ENCODE measurements at regions not wholly inside any gene's neighbourhood (a gene's known extent, or its start where the extent isn't known, plus 50 kb on each side); places are given as distances from the start of the nearest gene placed in this dataset.

DNA sequence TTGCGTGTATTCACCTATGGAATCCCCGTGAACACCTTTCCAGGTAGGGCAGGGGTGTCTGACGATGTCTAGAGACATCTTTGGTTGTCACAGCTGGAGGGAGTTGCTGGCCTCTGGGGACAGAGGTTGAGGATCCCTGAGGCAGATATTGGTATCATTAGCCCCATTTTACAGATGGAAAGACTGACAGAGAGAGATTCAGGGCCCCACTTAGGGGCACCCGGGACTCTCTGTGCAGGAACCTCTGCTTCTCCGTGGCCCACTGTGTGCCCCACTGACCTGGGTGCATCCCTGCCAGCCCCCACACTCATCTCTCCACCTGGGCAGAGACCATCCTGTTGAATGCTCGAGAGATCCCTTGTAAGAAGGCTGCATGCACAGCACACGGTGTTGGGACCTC is 111.2 kb downstream of the EDN3 start:
- Histone ChIP-seq H3K27ac (no peak overlapping the region), H3K4me2 (no peak overlapping the region), H3K79me2 (ENCODE audit: insufficient read depth, low read depth) (no peaks in the 10 kb centered on the region), H3K4me1 (ENCODE audit: low read depth, poor library complexity, severe bottlenecking) (no peaks in the 10 kb centered on the region), H3K27me3 (ENCODE audit: insufficient read depth, low read depth) (peaks cover 18% of the 10 kb centered on the region; the same call in 1 of the 2 replicates), H3K4me3 (IDR thresholded peaks at IDR 0.05; ENCODE audit: insufficient read depth, low read depth, low read length) (no peak overlapping the region), H4K20me1 (ENCODE audit: insufficient read depth) (no peaks in the 10 kb centered on the region), H2AFZ (ENCODE audit: low read depth) (no peak overlapping the region), H3K36me3 (ENCODE audit: insufficient read depth) (no peaks in the 10 kb centered on the region), H3K9ac (no peak overlapping the region)
- TF ChIP-seq, protein P1, sequence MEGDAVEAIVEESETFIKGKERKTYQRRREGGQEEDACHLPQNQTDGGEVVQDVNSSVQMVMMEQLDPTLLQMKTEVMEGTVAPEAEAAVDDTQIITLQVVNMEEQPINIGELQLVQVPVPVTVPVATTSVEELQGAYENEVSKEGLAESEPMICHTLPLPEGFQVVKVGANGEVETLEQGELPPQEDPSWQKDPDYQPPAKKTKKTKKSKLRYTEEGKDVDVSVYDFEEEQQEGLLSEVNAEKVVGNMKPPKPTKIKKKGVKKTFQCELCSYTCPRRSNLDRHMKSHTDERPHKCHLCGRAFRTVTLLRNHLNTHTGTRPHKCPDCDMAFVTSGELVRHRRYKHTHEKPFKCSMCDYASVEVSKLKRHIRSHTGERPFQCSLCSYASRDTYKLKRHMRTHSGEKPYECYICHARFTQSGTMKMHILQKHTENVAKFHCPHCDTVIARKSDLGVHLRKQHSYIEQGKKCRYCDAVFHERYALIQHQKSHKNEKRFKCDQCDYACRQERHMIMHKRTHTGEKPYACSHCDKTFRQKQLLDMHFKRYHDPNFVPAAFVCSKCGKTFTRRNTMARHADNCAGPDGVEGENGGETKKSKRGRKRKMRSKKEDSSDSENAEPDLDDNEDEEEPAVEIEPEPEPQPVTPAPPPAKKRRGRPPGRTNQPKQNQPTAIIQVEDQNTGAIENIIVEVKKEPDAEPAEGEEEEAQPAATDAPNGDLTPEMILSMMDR (conservative IDR thresholded peaks at IDR 0.05; ENCODE audit: low read depth, low read length) = no peak

DNA sequence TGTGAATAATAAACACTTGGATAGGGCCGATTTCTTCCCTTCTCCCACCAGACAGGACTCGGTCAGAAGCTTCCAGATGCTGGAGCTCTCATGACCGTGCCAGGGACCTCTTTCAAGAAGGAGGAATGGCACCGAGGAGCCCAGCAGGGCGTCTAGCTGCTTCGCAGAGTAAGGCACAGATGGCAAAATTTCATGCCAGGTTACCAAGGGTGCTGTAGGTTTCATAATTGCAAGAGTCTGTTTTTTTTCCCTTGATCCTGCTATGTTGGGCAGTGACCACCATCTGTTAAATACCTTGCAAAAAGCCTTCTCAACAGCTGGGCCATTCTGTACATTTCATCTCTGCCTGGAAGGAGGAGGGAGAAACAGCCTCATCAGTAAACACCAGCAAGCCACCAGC is 111.8 kb downstream of the EDN3 start:
- no peaks in the 10 kb centered on the region for H4K20me1 ChIP-seq (ENCODE audit: insufficient read depth)
- no peak overlapping the region for H3K27ac ChIP-seq
- peaks cover 17% of the 10 kb centered on the region; the same call in 1 of the 2 replicates for H3K27me3 ChIP-seq (ENCODE audit: insufficient read depth, low read depth)
- H3K36me3 ChIP-seq (ENCODE audit: insufficient read depth) = no peaks in the 10 kb centered on the region
- no peak overlapping the region for H2AFZ ChIP-seq (ENCODE audit: low read depth)
- H3K79me2 ChIP-seq (ENCODE audit: insufficient read depth, low read depth) = no peaks in the 10 kb centered on the region
- no peak overlapping the region for H3K4me2 ChIP-seq
- no peak overlapping the region for H3K4me3 ChIP-seq (IDR thresholded peaks at IDR 0.05; ENCODE audit: insufficient read depth, low read depth, low read length)
- H3K9ac ChIP-seq = no peak overlapping the region
- TF ChIP-seq, protein P1 (conservative IDR thresholded peaks at IDR 0.05; ENCODE audit: low read depth, low read length) = no peak
- H3K4me1 ChIP-seq (ENCODE audit: low read depth, poor library complexity, severe bottlenecking) = no peaks in the 10 kb centered on the region

DNA sequence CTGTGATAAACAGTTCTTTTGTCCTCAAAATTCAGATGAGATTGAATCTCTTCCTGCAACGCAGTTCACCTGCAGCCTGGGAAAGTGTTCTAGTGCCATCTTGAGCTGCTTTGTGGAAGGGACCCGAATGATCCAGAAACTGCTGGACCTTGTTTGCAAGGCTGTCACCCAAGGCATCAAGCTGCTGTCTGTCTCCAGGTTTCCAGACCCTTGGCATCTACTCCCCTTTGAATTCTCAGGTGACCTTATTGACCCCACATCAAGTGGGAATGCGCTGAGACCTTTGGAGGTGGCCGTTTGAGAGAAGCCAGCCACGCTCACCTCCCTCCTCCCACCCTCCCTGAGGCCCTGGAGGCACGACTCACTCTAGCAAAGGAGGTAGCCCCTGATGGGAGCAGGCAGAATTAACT is 112.5 kb downstream of the EDN3 start:
- H3K27ac ChIP-seq = no peak overlapping the region
- no peak overlapping the region for H3K4me3 ChIP-seq (IDR thresholded peaks at IDR 0.05; ENCODE audit: insufficient read depth, low read depth, low read length)
- H3K9ac ChIP-seq = no peak overlapping the region
- H2AFZ ChIP-seq (ENCODE audit: low read depth) = no peak overlapping the region
- H3K36me3 ChIP-seq (ENCODE audit: insufficient read depth) = no peaks in the 10 kb centered on the region
- H3K27me3 ChIP-seq (ENCODE audit: insufficient read depth, low read depth) = peaks cover 12% of the 10 kb centered on the region; the same call in 1 of the 2 replicates
- H3K4me1 ChIP-seq (ENCODE audit: low read depth, poor library complexity, severe bottlenecking) = no peaks in the 10 kb centered on the region
- H3K4me2 ChIP-seq = no peak overlapping the region
- TF ChIP-seq, protein P1 (conservative IDR thresholded peaks at IDR 0.05; ENCODE audit: low read depth, low read length) = no peak
- no peaks in the 10 kb centered on the region for H3K79me2 ChIP-seq (ENCODE audit: insufficient read depth, low read depth)
- H4K20me1 ChIP-seq (ENCODE audit: insufficient read depth) = no peaks in the 10 kb centered on the region

DNA sequence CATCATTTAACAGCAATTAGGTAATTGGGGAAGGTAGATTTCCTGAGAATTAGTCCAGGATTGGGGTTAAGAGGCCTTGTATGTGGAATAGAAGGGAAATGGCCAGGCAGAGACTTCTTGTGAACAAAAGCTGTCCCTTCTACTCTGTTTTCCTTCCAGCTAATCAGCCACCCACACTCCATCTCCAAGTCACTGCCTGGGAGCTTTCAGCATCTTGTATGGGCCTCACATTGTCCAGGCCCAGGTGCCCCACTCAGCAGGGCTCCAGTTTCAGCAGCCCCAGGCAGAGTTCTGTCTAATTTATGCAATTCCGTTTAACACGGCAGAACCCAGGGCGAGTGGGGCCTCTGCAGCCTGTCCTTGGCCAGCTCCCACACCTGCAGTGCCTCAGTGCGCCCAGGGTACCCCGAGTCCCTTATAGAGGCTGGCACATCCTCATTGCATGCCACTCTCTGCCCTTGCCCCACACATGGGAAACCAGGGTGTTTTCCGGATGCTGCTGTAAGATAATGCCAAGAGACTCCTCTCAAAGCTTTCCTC is 113.0 kb downstream of the EDN3 start:
- Histone ChIP-seq H3K4me3 (IDR thresholded peaks at IDR 0.05; ENCODE audit: insufficient read depth, low read depth, low read length) (no peak overlapping the region), H3K4me2 (no peak overlapping the region), H4K20me1 (ENCODE audit: insufficient read depth) (no peaks in the 10 kb centered on the region), H3K27ac (no peak overlapping the region), H3K9ac (no peak overlapping the region), H3K4me1 (ENCODE audit: low read depth, poor library complexity, severe bottlenecking) (no peaks in the 10 kb centered on the region), H2AFZ (ENCODE audit: low read depth) (no peak overlapping the region), H3K27me3 (ENCODE audit: insufficient read depth, low read depth) (peaks cover 14% of the 10 kb centered on the region; the same call in 1 of the 2 replicates), H3K79me2 (ENCODE audit: insufficient read depth, low read depth) (no peaks in the 10 kb centered on the region), H3K36me3 (ENCODE audit: insufficient read depth) (no peaks in the 10 kb centered on the region)
- TF ChIP-seq, protein P1 (conservative IDR thresholded peaks at IDR 0.05; ENCODE audit: low read depth, low read length) = no peak

Measured in KMS-11 (cell line).